H1 (cell line): ENCODE measurements at regions not wholly inside any gene's neighbourhood (a gene's known extent, or its start where the extent isn't known, plus 50 kb on each side); places are given as distances from the start of the nearest gene placed in this dataset.
"Not testable (repeated sequence)": the region's sequence is repeated elsewhere in the genome, so short reads cannot be mapped to it uniquely, and the experiment has no call there.

ENCODE experiments used
- CTCF ChIA-PET: fragments of 300-600 bp; sonication (Branson Sonifier 250); formaldehyde crosslinking; loops from one replicate; lab custom pipeline; 2021; ENCODE audit not compliant: partially characterized antibody; lab: Charles Lee
- POLR2A ChIA-PET: fragments of 300-600 bp; sonication (Branson Sonifier 250); formaldehyde crosslinking; loops from one replicate; lab custom pipeline; 2021; ENCODE audit warnings: inconsistent platforms; ENCODE audit not compliant: partially characterized antibody; lab: Charles Lee
- DNase-seq, 2 experiments: peaks; one replicate each; pipeline versions ENCODE4 v3.0.0 to v3.0.0-alpha.2; 2010 to 2022; ENCODE audit warnings: low spot score in 2 of 2, low read depth in 1 of 2, mixed read lengths in 1 of 2
- FAIRE-seq: peaks from 2 replicates; lab custom pipeline; 2011; peaks lifted over from hg19 to GRCh38; lab: Jason Lieb, UNC
- H2AFZ ChIP-seq: 2 replicates; pipeline ENCODE4 v1.8.1; 2012; ENCODE audit warnings: low read length, inconsistent platforms
- H2AK5ac ChIP-seq: 2 replicates; pipeline ENCODE4 v1.6.1; 2013; ENCODE audit warnings: low read depth, low read length
- H2BK120ac ChIP-seq: replicated peaks from 2 replicates; pipeline ENCODE3; 2013; ENCODE audit warnings: low read depth, low read length, inconsistent platforms
- H2BK12ac ChIP-seq: 2 replicates; pipeline ENCODE4 v1.6.1; 2013; ENCODE audit warnings: low read depth, low read length
- H2BK15ac ChIP-seq: 2 replicates; pipeline ENCODE4 v1.6.1; 2013; ENCODE audit warnings: low read length
- H2BK20ac ChIP-seq: 2 replicates; pipeline ENCODE4 v1.6.1; 2013; ENCODE audit warnings: low read length
- H2BK5ac ChIP-seq: 2 replicates; pipeline ENCODE4 v1.6.1; 2013; ENCODE audit warnings: low read depth, low read length
- H3K14ac ChIP-seq: 2 replicates; pipeline ENCODE4 v1.6.1; 2013; ENCODE audit warnings: inconsistent platforms; ENCODE audit not compliant: insufficient read length
- H3K18ac ChIP-seq: 2 replicates; pipeline ENCODE4 v1.6.1; 2013; ENCODE audit warnings: low read length; ENCODE audit errors: extremely low read depth
- H3K23ac ChIP-seq: 2 replicates; pipeline ENCODE4 v1.6.1; 2013; ENCODE audit warnings: inconsistent platforms; ENCODE audit not compliant: insufficient read length
- H3K23me2 ChIP-seq: 2 replicates; pipeline ENCODE4 v1.6.1; 2013; ENCODE audit warnings: low read depth, low read length
- H3K27ac ChIP-seq: 2 replicates; pipeline ENCODE4 v1.6.1; 2011; ENCODE audit warnings: low read depth, low read length, inconsistent platforms
- H3K27me3 ChIP-seq, 4 experiments: replicated peaks in 1 of 4; 1 replicate in 1 of 4; 2 replicates in 3 of 4; pipeline versions ENCODE4 v1.6.1 to v1.8.1; 2011 to 2013; ENCODE audit warnings: low read length in 3 of 4, mild to moderate bottlenecking in 3 of 4, inconsistent platforms in 2 of 4, mixed read lengths in 2 of 4, moderate library complexity in 1 of 4; ENCODE audit not compliant: control insufficient read depth in 3 of 4, insufficient read depth in 3 of 4; ENCODE audit errors: extremely low read depth in 1 of 4
- H3K36me3 ChIP-seq, 4 experiments: 2 replicates each; pipeline versions ENCODE4 v1.6.1 to v1.8.1; 2011 to 2013; ENCODE audit warnings: mild to moderate bottlenecking in 4 of 4, low read length in 3 of 4, moderate library complexity in 2 of 4, control low read depth in 1 of 4, inconsistent platforms in 1 of 4; ENCODE audit not compliant: insufficient read depth in 4 of 4, control insufficient read depth in 2 of 4
- H3K4ac ChIP-seq: replicated peaks from 2 replicates; pipeline ENCODE3; 2013; ENCODE audit warnings: low read length, low read depth, mixed read lengths, inconsistent platforms; ENCODE audit not compliant: insufficient read length
- H3K4me1 ChIP-seq, 4 experiments: replicated peaks in 1 of 4; 1 replicate in 1 of 4; 2 replicates in 3 of 4; pipeline versions ENCODE4 v1.6.1 to v1.8.1; 2011 to 2013; ENCODE audit warnings: low read length in 3 of 4, inconsistent platforms in 2 of 4, mixed read lengths in 1 of 4; ENCODE audit not compliant: insufficient read depth in 4 of 4, control insufficient read depth in 3 of 4
- H3K4me2 ChIP-seq, 2 experiments: 2 replicates each; pipeline versions ENCODE4 v1.6.1 to v1.8.1; 2011 to 2013; ENCODE audit warnings: low read depth in 2 of 2, low read length in 2 of 2, control low read depth in 1 of 2, inconsistent platforms in 1 of 2, mild to moderate bottlenecking in 1 of 2; ENCODE audit not compliant: insufficient read depth in 1 of 2
- H3K4me3 ChIP-seq, 4 experiments: fragments of 200-600, 300-600 bp in 1 of 4; sonication (generic), shearing (Covaris generic), sonication (Bioruptor Twin) in 1 of 4; 2 replicates each; pipeline versions ENCODE4 v1.5.1 to v1.8.1; 2011 to 2016; ENCODE audit warnings: low read length in 4 of 4, low read depth in 3 of 4, control low read depth in 2 of 4, inconsistent platforms in 2 of 4, mild to moderate bottlenecking in 2 of 4, mixed read lengths in 1 of 4, moderate library complexity in 1 of 4; ENCODE audit not compliant: insufficient read depth in 2 of 4; ENCODE audit errors: extremely low read depth in 1 of 4
- H3K56ac ChIP-seq: replicated peaks from 2 replicates; pipeline ENCODE3; 2013; ENCODE audit warnings: low read depth, mild to moderate bottlenecking, mixed read lengths, low read length, inconsistent platforms; ENCODE audit not compliant: insufficient read length
- H3K79me1 ChIP-seq: 2 replicates; pipeline ENCODE4 v1.6.1; 2013; ENCODE audit warnings: low read depth, low read length, control low read depth
- H3K79me2 ChIP-seq, 2 experiments: 2 replicates each; pipeline versions ENCODE4 v1.6.1 to v1.8.1; 2012 to 2013; ENCODE audit warnings: low read length in 2 of 2, mild to moderate bottlenecking in 2 of 2, inconsistent platforms in 1 of 2; ENCODE audit not compliant: insufficient read depth in 2 of 2, control insufficient read depth in 1 of 2
- H3K9ac ChIP-seq, 4 experiments: replicated peaks in 1 of 4; 1 replicate in 1 of 4; 2 replicates in 3 of 4; pipeline versions ENCODE4 v1.6.1 to v1.8.1; 2011 to 2013; ENCODE audit warnings: low read depth in 3 of 4, low read length in 3 of 4, control low read depth in 2 of 4, mild to moderate bottlenecking in 2 of 4, moderate library complexity in 2 of 4, inconsistent platforms in 1 of 4; ENCODE audit errors: extremely low read depth in 1 of 4
- H3K9me3 ChIP-seq, 2 experiments: 2 replicates each; pipeline versions ENCODE4 v1.6.1 to v1.8.1; 2012 to 2013; ENCODE audit warnings: mild to moderate bottlenecking in 2 of 2, moderate library complexity in 2 of 2, control low read depth in 1 of 2, inconsistent platforms in 1 of 2, low read depth in 1 of 2, low read length in 1 of 2, mixed read lengths in 1 of 2; ENCODE audit not compliant: insufficient read depth in 2 of 2
- H4K20me1 ChIP-seq, 2 experiments: replicated peaks in 1 of 2; 2 replicates each; pipeline versions ENCODE3 to v1.8.1; 2011 to 2013; ENCODE audit warnings: inconsistent platforms in 2 of 2, low read length in 2 of 2, mild to moderate bottlenecking in 1 of 2; ENCODE audit not compliant: insufficient read depth in 2 of 2, control insufficient read depth in 1 of 2
- H4K5ac ChIP-seq: 2 replicates; pipeline ENCODE4 v1.6.1; 2013; ENCODE audit warnings: low read length, low read depth, mixed read lengths, inconsistent platforms; ENCODE audit not compliant: insufficient read length
- H4K8ac ChIP-seq: 2 replicates; pipeline ENCODE4 v1.8.0; 2013; ENCODE audit warnings: mild to moderate bottlenecking, moderate library complexity, low read length, inconsistent platforms; ENCODE audit not compliant: insufficient read depth; ENCODE audit errors: extremely low read depth
- H4K91ac ChIP-seq: replicated peaks from 2 replicates; pipeline ENCODE3; 2013; ENCODE audit warnings: low read length, mixed read lengths, inconsistent platforms; ENCODE audit not compliant: insufficient read length
- WGBS, 2 experiments: shearing (Covaris generic) in 1 of 2; methylation state at CpG; one replicate each; pipeline versions ENCODE4 v1.1.6 to v1.1.7; 2013 to 2015; ENCODE audit warnings: low lambda C conversion rate in 2 of 2, mixed read lengths in 2 of 2, inconsistent platforms in 1 of 2, low coverage in 1 of 2, missing lambda C conversion rate in 1 of 2; ENCODE audit not compliant: insufficient replicate concordance in 2 of 2, insufficient coverage in 1 of 2, insufficient read length in 1 of 2; ENCODE audit errors: extremely low coverage in 1 of 2, missing lambda C conversion rate in 1 of 2; 5-methylcytosine and 5-hydroxymethylcytosine counted together

- H3K14ac ChIP-seq, H2AK5ac ChIP-seq, H2BK15ac ChIP-seq, H2BK12ac ChIP-seq, H3K56ac ChIP-seq, H2BK5ac ChIP-seq, H2BK20ac ChIP-seq, FAIRE-seq, H3K27me3 ChIP-seq, H4K20me1 ChIP-seq, H3K23ac ChIP-seq, H3K27ac ChIP-seq, DNase-seq, H3K18ac ChIP-seq, H3K79me1 ChIP-seq, H4K8ac ChIP-seq, H3K36me3 ChIP-seq, H3K23me2 ChIP-seq, H3K9ac ChIP-seq, H3K79me2 ChIP-seq, H4K91ac ChIP-seq, H2AFZ ChIP-seq, CTCF ChIA-PET, H3K4ac ChIP-seq, H2BK120ac ChIP-seq, H3K4me3 ChIP-seq, POLR2A ChIA-PET, H3K4me1 ChIP-seq, H3K4me2 ChIP-seq, H4K5ac ChIP-seq: not testable (repeated sequence)
- 53% methylated on average over 2 of the region's 2 CpGs; no CpG with 5 or more reads in 1 of the 2 experiments for WGBS, 2 experiments
- peaks cover 24 to 40% of the 10 kb centered on the region in 2 experiments for H3K9me3 ChIP-seq
Measured at GRCh38 chr22:12629815-12630214, 2898.2 kb upstream of the OR11H1 start.

GRCh38 chr22:12630965-12631364 is 2897.0 kb upstream of the OR11H1 start:
- H3K4me2 ChIP-seq, H2BK120ac ChIP-seq, H3K18ac ChIP-seq, H3K4me1 ChIP-seq, H3K79me1 ChIP-seq, H2BK5ac ChIP-seq, H2BK15ac ChIP-seq, H3K4ac ChIP-seq, H3K56ac ChIP-seq, H3K27me3 ChIP-seq, H4K5ac ChIP-seq, H3K79me2 ChIP-seq, CTCF ChIA-PET, H3K9ac ChIP-seq, H4K8ac ChIP-seq, DNase-seq, FAIRE-seq, H2AK5ac ChIP-seq, H4K91ac ChIP-seq, H2AFZ ChIP-seq, POLR2A ChIA-PET, H3K14ac ChIP-seq, H4K20me1 ChIP-seq, H2BK20ac ChIP-seq, H3K27ac ChIP-seq, H3K23ac ChIP-seq, H2BK12ac ChIP-seq, H3K4me3 ChIP-seq, H3K36me3 ChIP-seq, H3K23me2 ChIP-seq: not testable (repeated sequence)
- 53% methylated on average over 3 of the region's 3 CpGs; no CpG with 5 or more reads in 1 of the 2 experiments for WGBS, 2 experiments
- H3K9me3 ChIP-seq, result peaks cover 27 to 48% of the 10 kb centered on the region in 2 experiments
